Loucy (cell line): ENCODE measurements at regions not wholly inside any gene's neighbourhood (a gene's known extent, or its start where the extent isn't known, plus 50 kb on each side); places are given as distances from the start of the nearest gene placed in this dataset.

Experiments used
- H2AFZ ChIP-seq: fragments of 200-600 bp; sonication (generic); 2 replicates; pipeline ENCODE4 v1.6.0; 2016; ENCODE audit warnings: antibody characterized with exemption, mild to moderate bottlenecking, low read length, moderate library complexity
- H3F3A ChIP-seq: fragments of 200-600 bp; 2 replicates; pipeline ENCODE4 v1.6.0; 2016; ENCODE audit warnings: antibody characterized with exemption, low read depth, mild to moderate bottlenecking
- H3K27me3 ChIP-seq: fragments of 200-600 bp; sonication (generic); 2 replicates; pipeline ENCODE4 v1.6.1; 2014; ENCODE audit warnings: low read length, mild to moderate bottlenecking; ENCODE audit not compliant: insufficient read depth, poor library complexity, severe bottlenecking
- H3K36me3 ChIP-seq: fragments of 200-600 bp; sonication (generic); 2 replicates; pipeline ENCODE4 v1.6.1; 2016; ENCODE audit warnings: low read length; ENCODE audit not compliant: insufficient read depth
- H3K4me1 ChIP-seq: fragments of 200-600 bp; sonication (generic); 2 replicates; pipeline ENCODE4 v1.5.1; 2014; ENCODE audit warnings: low read length, mild to moderate bottlenecking; ENCODE audit not compliant: insufficient read depth, poor library complexity, severe bottlenecking
- H3K4me2 ChIP-seq: fragments of 200-600 bp; sonication (generic); 2 replicates; pipeline ENCODE4 v1.6.0; 2014; ENCODE audit warnings: antibody characterized with exemption, low read length, low read depth, mild to moderate bottlenecking; ENCODE audit not compliant: poor library complexity, severe bottlenecking
- H3K4me3 ChIP-seq: fragments of 200-600 bp; sonication (generic); 2 replicates; pipeline ENCODE4 v1.5.1; 2014; ENCODE audit warnings: low read length, mild to moderate bottlenecking, mixed read lengths; ENCODE audit not compliant: poor library complexity, severe bottlenecking
- H3K79me2 ChIP-seq: fragments of 200-600 bp; sonication (generic); 2 replicates; pipeline ENCODE4 v1.6.1; 2014; ENCODE audit warnings: low read length; ENCODE audit not compliant: insufficient read depth
- H3K9ac ChIP-seq: fragments of 200-600 bp; sonication (generic); 2 replicates; pipeline ENCODE4 v1.6.0; 2014; ENCODE audit warnings: mild to moderate bottlenecking, low read depth, low read length, moderate library complexity; ENCODE audit not compliant: poor library complexity, severe bottlenecking
- H3K9me2 ChIP-seq: fragments of 200-600 bp; sonication (generic); replicated peaks from 2 replicates; pipeline ENCODE4 v1.6.1; 2016; ENCODE audit warnings: low read depth, low read length, mixed read lengths
- H3K9me3 ChIP-seq: fragments of 200-600 bp; sonication (generic); 2 replicates; pipeline ENCODE4 v1.6.1; 2014; ENCODE audit warnings: mild to moderate bottlenecking, antibody characterized with exemption, low read length, low read depth; ENCODE audit not compliant: insufficient read depth
- H4K20me1 ChIP-seq: fragments of 200-600 bp; sonication (generic); 2 replicates; pipeline ENCODE4 v1.6.0; 2014; ENCODE audit warnings: antibody characterized with exemption, low read length, mild to moderate bottlenecking; ENCODE audit not compliant: insufficient read depth, poor library complexity, severe bottlenecking
- EZH2phosphoT487 ChIP-seq: fragments of 200-600 bp; IDR thresholded peaks from 2 replicates; pipeline ENCODE4 v1.6.1; 2018; ENCODE audit warnings: antibody characterized with exemption, mild to moderate bottlenecking, moderate library complexity, borderline replicate concordance
- TF ChIP-seq, protein P1 (sequence below): fragments of 200-600 bp; sonication (generic); conservative IDR thresholded peaks from 2 replicates; pipeline ENCODE4 v1.5.1; 2014; ENCODE audit warnings: mild to moderate bottlenecking, antibody characterized with exemption, low read length

DNA sequence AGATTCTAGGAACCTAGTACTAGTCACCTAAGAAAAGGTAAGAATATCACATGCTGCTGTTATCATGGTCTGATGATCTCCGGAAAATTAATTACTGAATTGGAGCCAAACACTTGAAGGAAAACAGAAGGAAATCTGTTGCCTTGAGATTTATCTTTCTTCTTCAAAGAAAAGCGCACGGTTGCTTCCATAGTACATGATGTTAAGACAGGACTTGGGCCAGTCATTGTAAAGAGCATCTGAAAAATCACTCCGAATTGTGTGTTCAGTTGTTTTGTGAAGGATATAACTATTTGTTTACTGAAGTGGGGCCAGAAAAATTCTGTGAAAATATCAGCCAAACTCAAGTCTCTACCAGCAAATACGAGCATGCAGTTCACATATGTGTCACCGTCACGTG is 134.9 kb upstream of the FOXN3 start:
- H3K9me2 ChIP-seq = no peaks in the 10 kb centered on the region
- no peak overlapping the region for H3K9ac ChIP-seq
- H3K4me2 ChIP-seq = no peak overlapping the region
- H3K27me3 ChIP-seq = no peaks in the 10 kb centered on the region
- H3K4me1 ChIP-seq = peaks cover 5% of the 10 kb centered on the region
- H2AFZ ChIP-seq = no peak overlapping the region
- H4K20me1 ChIP-seq = peaks cover 6% of the 10 kb centered on the region
- H3K79me2 ChIP-seq = peaks cover 31% of the 10 kb centered on the region
- H3F3A ChIP-seq = no peaks in the 10 kb centered on the region
- H3K9me3 ChIP-seq = no peaks in the 10 kb centered on the region
- H3K4me3 ChIP-seq = no peak overlapping the region
- H3K36me3 ChIP-seq = peaks cover 4% of the 10 kb centered on the region; the same call in 1 of the 2 replicates
- TF ChIP-seq EZH2phosphoT487 = no peak
- TF ChIP-seq, protein P1, sequence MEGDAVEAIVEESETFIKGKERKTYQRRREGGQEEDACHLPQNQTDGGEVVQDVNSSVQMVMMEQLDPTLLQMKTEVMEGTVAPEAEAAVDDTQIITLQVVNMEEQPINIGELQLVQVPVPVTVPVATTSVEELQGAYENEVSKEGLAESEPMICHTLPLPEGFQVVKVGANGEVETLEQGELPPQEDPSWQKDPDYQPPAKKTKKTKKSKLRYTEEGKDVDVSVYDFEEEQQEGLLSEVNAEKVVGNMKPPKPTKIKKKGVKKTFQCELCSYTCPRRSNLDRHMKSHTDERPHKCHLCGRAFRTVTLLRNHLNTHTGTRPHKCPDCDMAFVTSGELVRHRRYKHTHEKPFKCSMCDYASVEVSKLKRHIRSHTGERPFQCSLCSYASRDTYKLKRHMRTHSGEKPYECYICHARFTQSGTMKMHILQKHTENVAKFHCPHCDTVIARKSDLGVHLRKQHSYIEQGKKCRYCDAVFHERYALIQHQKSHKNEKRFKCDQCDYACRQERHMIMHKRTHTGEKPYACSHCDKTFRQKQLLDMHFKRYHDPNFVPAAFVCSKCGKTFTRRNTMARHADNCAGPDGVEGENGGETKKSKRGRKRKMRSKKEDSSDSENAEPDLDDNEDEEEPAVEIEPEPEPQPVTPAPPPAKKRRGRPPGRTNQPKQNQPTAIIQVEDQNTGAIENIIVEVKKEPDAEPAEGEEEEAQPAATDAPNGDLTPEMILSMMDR = no peak

DNA sequence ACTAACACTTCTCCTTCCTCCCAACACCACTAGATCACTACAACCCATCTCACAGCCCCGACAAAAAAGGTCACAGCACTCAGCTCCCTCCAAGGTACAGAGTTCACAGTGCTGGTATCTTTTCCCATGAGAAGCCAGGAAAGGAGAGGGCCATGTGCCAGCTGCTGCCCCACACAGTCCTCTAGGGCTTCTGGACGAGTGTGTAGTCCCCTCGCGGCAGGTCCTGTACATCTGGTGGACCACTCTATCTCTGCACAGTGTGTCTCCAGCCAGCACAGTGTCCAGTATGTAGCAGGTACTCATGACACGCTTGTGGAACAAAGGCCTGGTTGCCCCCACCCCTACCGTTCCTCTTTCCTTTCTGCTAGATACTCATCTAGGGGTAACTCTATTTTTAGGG is 134.4 kb upstream of the FOXN3 start:
- H3F3A ChIP-seq = no peaks in the 10 kb centered on the region
- no peak overlapping the region for H3K9ac ChIP-seq
- no peak overlapping the region for H3K4me2 ChIP-seq
- no peak overlapping the region for H2AFZ ChIP-seq
- peaks cover 4% of the 10 kb centered on the region; the same call in 1 of the 2 replicates for H3K36me3 ChIP-seq
- peaks cover 5% of the 10 kb centered on the region for H3K4me1 ChIP-seq
- H3K9me3 ChIP-seq = no peaks in the 10 kb centered on the region
- no peak overlapping the region for H3K4me3 ChIP-seq
- TF ChIP-seq EZH2phosphoT487 = no peak
- TF ChIP-seq, protein P1 = no peak
- H3K9me2 ChIP-seq = no peaks in the 10 kb centered on the region
- H3K79me2 ChIP-seq = peaks cover 31% of the 10 kb centered on the region
- no peaks in the 10 kb centered on the region for H3K27me3 ChIP-seq
- peaks cover 6% of the 10 kb centered on the region for H4K20me1 ChIP-seq

DNA sequence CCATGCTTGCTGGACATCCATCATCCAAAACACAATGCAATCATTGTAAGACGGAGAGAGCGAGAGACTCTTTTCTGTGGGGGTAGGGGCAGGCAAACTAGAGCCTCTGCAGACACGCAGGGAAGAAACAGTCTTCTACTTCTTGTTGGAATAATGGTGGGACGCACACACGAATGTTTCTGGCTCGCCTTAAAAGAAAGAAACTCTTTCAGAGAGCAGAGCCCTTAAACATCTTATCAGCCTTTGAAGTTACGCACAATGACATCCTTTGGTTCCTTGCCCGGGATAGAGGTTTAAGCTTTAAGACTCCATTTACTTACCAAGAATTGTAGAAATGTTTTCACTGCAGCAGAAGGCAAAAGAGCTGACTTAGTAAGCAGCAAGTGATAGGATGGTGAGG is 133.8 kb upstream of the FOXN3 start:
- Histone ChIP-seq H4K20me1 (peaks cover 6% of the 10 kb centered on the region), H3F3A (no peaks in the 10 kb centered on the region), H3K27me3 (no peaks in the 10 kb centered on the region), H3K9ac (no peak overlapping the region), H2AFZ (no peak overlapping the region), H3K4me2 (no peak overlapping the region), H3K9me3 (no peaks in the 10 kb centered on the region), H3K4me3 (no peak overlapping the region), H3K36me3 (peaks cover 4% of the 10 kb centered on the region; the same call in 1 of the 2 replicates), H3K9me2 (no peaks in the 10 kb centered on the region), H3K4me1 (peaks cover 5% of the 10 kb centered on the region), H3K79me2 (peaks cover 31% of the 10 kb centered on the region)
- TF ChIP-seq EZH2phosphoT487 = no peak
- TF ChIP-seq, protein P1 = no peak
